Lower lobe of right lung (tissue), 2 donors: ENCODE measurements at regions not wholly inside any gene's neighbourhood (a gene's known extent, or its start where the extent isn't known, plus 50 kb on each side); places are given as distances from the start of the nearest gene placed in this dataset.

ENCODE experiments used
- ATAC-seq, 2 donors: fragments of 200-7000 bp; cut with Tn5 transposase; one replicate each; pipeline ENCODE4 v1.9.1; 2020 to 2022; ENCODE audit warnings: mild to moderate bottlenecking in 2 of 2, moderate library complexity in 2 of 2
- DNase-seq: peaks from one replicate; pipeline ENCODE4 v3.0.0-alpha.2; 2020
- H3K27ac ChIP-seq: fragments of 200-600 bp; one replicate; pipeline ENCODE4 v1.8.0; 2022
- H3K27me3 ChIP-seq: fragments of 200-600 bp; one replicate; pipeline ENCODE4 v1.8.0; 2022; ENCODE audit warnings: low read depth
- H3K36me3 ChIP-seq: fragments of 200-600 bp; one replicate; pipeline ENCODE4 v1.8.0; 2022; ENCODE audit warnings: mild to moderate bottlenecking
- H3K4me1 ChIP-seq: fragments of 200-600 bp; one replicate; pipeline ENCODE4 v1.8.0; 2022
- H3K4me3 ChIP-seq: fragments of 200-600 bp; one replicate; pipeline ENCODE4 v1.8.0; 2022; ENCODE audit warnings: mild to moderate bottlenecking
- H3K9me3 ChIP-seq: fragments of 200-600 bp; one replicate; pipeline ENCODE4 v1.8.0; 2022
- CTCF ChIP-seq: fragments of 200-600 bp; IDR thresholded peaks from one replicate; pipeline ENCODE4 v1.8.0; 2022; ENCODE audit warnings: antibody characterized with exemption, mild to moderate bottlenecking
- intact Hi-C: fragments of 100-400 bp; cut with DNase I; formaldehyde crosslinking; loops from one replicate; pipeline ENCODE4 v1.11.0; 2022
- donor health status: DM: no; HTN: yes; CAD: no; lungs with severe emphysema.

GRCh38 chr15:54841701-54842305 lies 354.9 kb downstream of the RSL24D1 start:
- no peaks in the 10 kb centered on the region for H3K27me3 ChIP-seq
- ATAC-seq (no peak), DNase-seq (no peak)
- TF ChIP-seq CTCF = no peak
- no peaks in the 10 kb centered on the region for H3K9me3 ChIP-seq
- H3K36me3 ChIP-seq = no peaks in the 10 kb centered on the region
- H3K4me3 ChIP-seq = no peak overlapping the region
- no peak overlapping the region for H3K27ac ChIP-seq
- intact Hi-C loops = no loop called here
- H3K4me1 ChIP-seq = no peaks in the 10 kb centered on the region

GRCh38 chr15:54840621-54841398 lies 355.9 kb downstream of the RSL24D1 start:
- no peaks in the 10 kb centered on the region for H3K4me1 ChIP-seq
- ATAC-seq = no peak
- no peaks in the 10 kb centered on the region for H3K9me3 ChIP-seq
- no peak overlapping the region for H3K27ac ChIP-seq
- intact Hi-C loops = no loop called here
- DNase-seq = no peak
- no peaks in the 10 kb centered on the region for H3K27me3 ChIP-seq
- TF ChIP-seq CTCF = no peak
- H3K4me3 ChIP-seq = no peak overlapping the region
- no peaks in the 10 kb centered on the region for H3K36me3 ChIP-seq

DNA sequence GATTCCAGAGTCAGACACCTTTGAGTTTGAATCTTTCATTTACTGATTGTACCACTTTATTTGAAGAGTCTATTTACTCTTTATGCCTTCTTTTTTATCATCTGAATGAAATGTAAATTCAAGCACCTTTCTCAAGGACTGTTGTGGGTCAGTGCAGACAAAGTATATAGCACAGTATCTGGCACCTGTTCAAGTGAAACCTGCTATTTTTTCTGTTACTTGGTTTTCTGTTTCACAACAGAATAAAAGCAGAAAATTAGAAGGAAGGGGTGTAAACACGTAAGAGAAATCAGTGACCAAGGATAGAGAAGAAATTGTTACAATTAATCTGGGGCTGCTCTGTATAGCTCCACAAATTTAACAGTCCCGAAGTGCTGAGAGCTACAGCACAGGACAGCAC lies 357.4 kb downstream of the RSL24D1 start:
- H3K4me1 ChIP-seq = no peaks in the 10 kb centered on the region
- no peak for TF ChIP-seq CTCF
- H3K9me3 ChIP-seq = no peaks in the 10 kb centered on the region
- no peak for DNase-seq
- H3K27ac ChIP-seq = no peak overlapping the region
- intact Hi-C loops = no loop called here
- ATAC-seq = no peak
- H3K4me3 ChIP-seq = no peak overlapping the region
- H3K36me3 ChIP-seq = no peaks in the 10 kb centered on the region
- no peaks in the 10 kb centered on the region for H3K27me3 ChIP-seq

DNA sequence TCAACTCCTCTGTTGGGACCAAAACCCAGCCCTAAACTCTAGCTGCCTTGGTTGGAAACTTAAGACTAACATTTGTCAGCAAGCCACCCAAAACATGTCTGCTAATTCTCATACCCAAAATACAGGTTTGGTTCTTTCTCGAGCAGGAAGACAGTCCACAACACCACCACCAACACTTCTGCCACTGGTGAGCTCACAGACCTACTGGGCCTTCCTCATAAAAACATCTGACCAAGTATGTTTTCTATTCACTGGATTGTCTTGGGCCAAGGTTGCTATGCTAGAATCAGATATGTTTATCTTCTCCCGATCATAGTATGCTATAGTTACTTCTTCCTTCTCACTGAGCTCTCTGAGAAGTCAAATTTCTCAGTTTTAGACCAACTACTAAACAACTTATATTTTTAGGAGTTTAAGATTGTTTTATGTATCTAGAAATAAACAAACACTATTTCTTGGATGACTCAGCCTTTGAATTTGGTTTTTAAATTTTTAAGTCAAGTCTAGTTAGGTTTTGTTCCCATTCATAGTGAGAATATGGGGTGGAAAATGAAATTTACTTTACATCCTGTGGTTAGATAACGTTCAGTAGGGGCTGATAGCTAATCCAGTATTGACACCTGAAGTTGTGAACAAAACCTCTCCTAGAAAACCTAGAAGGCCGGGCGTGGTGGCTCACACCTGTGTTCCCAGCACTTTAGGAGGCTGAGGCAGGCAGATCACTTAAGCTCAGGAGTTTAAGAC lies 360.5 kb downstream of the RSL24D1 start:
- no peaks in the 10 kb centered on the region for H3K36me3 ChIP-seq
- H3K9me3 ChIP-seq = no peaks in the 10 kb centered on the region
- TF ChIP-seq CTCF = no peak
- H3K27ac ChIP-seq = no peak overlapping the region
- ATAC-seq (no peak), DNase-seq (no peak)
- no peaks in the 10 kb centered on the region for H3K27me3 ChIP-seq
- no peaks in the 10 kb centered on the region for H3K4me1 ChIP-seq
- intact Hi-C loops = no loop called here
- H3K4me3 ChIP-seq = no peak overlapping the region

DNA sequence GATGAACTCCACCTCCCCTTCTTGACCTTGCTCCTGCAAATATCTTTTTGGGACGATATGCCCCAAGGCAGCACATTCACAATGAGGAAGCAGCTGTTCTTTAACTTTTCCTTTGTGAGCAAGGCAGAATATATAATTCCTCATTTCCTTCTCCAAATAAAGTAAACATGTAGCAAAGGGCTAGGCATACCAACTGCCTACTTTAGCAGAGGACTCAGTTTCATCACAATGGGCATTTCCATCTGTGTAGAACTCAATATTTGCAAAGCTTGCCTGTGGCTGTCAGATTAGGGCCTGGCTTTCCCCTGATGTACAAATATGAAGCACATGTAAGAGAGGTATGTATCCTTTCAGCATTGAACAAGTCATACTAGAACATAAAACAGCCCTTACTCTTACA lies 366.9 kb downstream of the RSL24D1 start:
- TF ChIP-seq CTCF = no peak
- Histone ChIP-seq H3K4me1 (no peaks in the 10 kb centered on the region), H3K36me3 (no peaks in the 10 kb centered on the region), H3K27me3 (no peaks in the 10 kb centered on the region), H3K4me3 (no peak overlapping the region), H3K27ac (no peak overlapping the region), H3K9me3 (no peaks in the 10 kb centered on the region)
- intact Hi-C loops = no loop called here
- ATAC-seq (no peak), DNase-seq (no peak)
